DMS153 (cell line): ENCODE measurements at regions not wholly inside any gene's neighbourhood (a gene's known extent, or its start where the extent isn't known, plus 50 kb on each side); places are given as distances from the start of the nearest gene placed in this dataset.
"Not testable (repeated sequence)": the region's sequence is repeated elsewhere in the genome, so short reads cannot be mapped to it uniquely, and the experiment has no call there.

ENCODE experiments used
- DNase-seq: peaks from one replicate; lab custom pipeline; 2025; lab: John Stamatoyannopoulos, UW

DNA sequence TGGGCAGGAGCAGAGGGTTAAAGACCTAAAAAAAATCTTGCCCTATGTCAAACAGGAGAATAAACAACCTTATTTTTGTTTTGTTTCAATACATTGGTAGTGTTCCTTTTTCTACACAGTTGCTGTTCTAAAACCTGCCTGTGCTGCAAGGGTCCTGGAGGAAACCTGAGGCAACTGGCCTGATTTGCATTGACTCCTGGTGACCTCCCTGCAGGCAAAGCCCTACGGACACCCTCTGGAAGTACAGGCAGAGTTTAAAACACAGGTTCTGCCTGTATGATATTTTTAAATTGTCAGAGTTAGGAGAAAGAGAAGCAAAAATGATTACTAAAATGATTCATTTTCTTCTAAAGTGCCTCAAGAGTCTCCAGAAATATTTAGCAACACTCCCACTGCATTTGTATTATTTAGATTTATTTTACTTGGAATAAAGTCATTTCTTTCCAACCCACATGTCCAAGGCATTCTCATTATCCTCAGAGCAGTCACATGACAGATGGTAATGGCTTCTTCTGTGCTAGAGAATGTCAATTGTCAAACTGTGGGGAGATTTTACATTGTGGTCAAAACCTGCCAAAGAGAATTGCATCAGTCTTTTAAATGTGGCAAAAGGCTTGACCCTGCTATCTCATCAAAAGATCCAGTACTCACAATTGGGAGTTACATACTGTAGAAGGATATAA lies 559.6 kb downstream of the CETN3 start:
- DNase-seq = no peak

DNA sequence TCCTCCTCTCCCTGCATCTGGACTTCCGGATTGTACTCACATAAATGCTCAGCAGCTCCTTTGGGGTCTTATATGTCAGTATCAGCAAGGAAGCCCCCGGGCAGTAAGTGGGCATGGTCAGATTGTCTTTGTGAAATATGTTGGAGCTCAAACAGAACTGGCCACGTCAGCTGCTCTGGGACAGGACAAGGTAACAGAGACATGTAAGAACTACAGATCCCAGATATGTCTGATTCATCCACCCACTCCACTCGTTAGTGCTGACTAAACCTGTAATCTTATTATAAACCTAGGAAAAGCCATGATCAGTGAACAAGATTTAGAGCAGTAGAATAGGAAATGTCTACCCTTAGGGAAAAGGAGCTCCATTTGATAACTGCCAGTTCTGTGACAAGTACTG lies 561.8 kb downstream of the CETN3 start:
- DNase-seq = no peak

DNA sequence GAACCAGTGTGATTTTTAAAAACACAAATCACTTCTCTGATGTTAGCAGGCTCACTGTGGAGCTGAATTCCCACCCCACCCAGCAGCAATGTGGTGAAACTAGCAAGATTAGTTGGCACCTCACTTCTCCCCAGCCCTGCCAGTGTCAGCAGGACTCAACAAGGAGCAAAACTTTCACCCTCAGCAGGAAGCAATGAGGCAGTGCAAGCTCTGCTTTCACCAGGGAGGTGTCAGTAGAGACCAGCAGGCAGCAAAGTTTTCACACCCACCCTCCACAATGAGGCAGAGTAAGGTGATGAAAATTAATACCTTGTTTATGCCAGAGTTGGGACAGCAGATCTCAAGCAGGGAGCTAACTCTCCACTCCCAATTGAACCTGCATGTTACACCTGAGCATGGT lies 565.0 kb downstream of the CETN3 start:
- no peak for DNase-seq

DNA sequence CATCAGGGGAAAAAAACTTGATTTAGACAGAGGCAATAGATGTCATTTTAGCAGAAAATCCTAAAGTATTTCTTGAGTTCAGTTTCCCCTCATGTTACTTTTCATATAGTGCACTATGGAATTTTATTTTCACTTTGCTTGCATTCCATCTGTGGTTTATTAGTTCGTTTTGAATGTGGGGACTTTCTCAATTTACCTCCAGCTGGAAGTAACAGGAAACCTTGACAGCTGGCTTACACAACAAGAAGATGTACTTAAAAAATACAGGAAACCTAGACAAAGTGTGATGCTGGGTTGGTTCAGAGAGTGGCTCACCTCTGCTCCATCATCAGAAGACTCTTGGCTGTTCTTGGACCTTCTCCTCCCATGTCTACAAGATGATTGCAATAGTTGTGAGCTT lies 567.0 kb downstream of the CETN3 start:
- no peak for DNase-seq

DNA sequence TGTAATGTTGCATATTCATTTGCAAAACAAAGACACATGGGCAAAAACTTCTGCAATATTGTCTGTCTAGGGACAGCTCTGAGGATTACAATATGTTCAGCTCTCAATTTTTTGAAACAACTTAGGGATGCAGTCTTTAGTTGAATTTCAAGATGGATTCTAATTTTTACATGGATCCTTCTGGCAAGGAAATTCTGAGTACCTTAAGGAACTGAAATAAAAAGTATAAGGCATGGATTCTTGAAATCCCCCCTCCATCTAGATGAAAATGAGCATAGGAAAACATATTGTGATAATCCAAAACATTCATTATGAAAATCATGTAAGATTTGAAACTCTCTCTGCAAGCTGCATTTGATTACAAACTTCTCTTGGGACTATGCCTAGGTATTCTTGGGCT lies 568.6 kb downstream of the CETN3 start:
- DNase-seq = no peak

DNA sequence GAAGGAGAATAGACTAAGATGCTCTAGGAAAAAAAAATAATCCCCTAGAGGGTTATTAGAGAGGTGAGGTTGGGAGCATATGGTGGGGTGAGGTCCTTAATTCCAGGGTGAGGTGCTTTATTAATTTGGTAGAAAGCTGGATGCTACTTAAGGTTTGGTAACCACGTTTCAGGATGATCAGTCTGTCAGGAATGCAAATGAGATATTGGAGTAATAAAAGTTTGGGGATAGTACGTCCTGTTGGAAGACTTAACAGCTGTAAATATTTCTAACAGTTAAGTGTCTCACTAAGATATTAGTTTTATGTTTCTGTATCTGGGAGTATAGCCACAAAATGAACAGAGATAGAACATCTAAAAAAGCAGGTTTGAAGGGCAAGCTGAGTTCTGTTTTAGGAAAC lies 578.9 kb downstream of the CETN3 start:
- DNase-seq = no peak

DNA sequence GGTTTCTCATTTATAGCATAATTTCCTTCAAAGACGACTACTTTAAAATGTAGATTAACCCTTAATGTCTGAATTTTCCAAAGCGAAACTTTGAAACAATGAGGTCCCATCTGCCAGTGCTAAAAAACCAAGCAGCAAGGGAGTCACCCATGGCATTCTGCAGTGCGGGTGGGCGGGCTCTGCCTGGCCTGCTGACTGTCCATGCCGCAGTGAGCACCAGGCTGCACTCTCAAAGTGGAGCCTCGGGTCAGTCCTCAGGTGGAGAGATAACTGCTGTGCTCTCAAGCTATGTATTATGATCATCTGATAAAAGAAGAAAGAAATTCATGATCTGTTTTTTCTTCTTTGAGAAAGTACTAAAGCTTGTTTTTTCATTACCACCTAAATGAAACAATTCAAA lies 581.6 kb downstream of the CETN3 start:
- DNase-seq = no peak

DNA sequence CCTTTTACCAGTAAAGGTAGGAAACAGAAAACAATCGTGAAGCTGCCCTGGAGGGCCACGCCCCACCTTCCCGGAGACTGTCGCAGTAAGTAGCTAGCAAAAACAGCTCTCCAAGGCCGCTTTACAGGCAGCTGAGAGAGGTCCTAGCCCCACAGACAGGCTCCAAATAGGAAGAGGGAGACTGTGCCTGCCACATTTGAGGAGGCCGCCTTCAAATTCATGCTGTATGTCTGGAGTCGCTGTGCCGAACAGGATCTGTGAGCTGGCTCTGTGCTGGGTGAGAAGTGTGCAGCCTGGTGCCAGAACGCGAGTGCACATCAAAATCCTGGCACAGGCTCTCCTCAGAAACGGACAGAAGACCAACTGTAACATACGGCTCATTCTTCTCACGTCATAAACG lies 582.2 kb downstream of the CETN3 start:
- DNase-seq = no peak

DNA sequence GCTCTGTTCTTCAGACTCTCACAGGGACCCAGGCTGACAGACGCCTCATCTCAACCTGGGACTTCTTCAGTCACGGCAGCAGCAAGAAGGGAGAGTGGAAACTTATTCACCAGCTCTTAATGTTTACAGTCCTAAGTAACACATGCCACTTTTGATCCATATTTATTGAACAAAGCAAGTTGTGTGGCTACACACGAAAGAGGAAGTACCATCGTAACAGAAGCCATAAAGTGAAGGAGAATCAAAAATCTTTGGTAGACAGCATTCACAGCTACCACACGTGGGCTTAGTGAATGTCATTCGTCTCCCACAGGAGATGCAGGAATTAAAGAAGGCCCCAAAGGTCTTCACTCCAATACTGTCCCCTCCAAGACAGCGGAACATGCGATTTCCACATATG lies 582.6 kb downstream of the CETN3 start:
- DNase-seq = no peak

DNA sequence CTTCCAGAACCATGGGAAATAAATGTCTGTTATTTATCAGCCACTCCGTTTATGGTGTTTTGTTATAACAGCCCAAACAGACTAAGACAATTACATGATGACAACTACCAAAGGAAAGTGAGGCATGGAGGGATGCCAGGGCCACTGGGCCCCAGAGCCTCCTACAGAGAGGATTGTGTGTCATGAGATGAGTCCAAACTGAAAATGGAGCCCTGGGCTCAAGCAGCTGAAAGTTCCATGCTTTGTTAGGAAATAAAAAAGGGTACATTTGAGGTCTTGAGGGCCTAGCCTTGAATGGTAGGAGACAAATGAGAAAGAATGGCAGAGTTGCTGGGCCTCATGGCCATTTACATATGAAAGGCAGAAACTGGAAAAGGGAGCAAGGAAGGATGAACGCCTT lies 586.5 kb downstream of the CETN3 start:
- no peak for DNase-seq

DNA sequence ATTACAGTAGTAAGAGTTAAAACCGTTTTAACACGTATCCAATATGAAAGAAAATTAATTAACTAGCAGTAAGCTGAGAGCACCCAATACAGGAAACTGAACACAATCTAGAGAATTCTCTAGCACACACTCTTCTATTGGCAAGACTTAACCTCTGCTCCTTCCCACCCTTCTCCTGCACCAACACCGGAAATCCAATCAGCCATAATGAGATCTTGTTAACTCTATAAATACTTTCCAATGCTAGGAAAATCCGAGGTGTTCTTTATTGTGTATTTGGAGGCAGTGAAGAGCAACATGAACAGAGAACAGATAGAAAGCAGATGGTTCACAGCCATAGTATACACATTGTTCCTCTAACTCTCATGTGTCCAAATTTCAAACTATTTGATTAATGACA lies 591.7 kb downstream of the CETN3 start:
- no peak for DNase-seq

DNA sequence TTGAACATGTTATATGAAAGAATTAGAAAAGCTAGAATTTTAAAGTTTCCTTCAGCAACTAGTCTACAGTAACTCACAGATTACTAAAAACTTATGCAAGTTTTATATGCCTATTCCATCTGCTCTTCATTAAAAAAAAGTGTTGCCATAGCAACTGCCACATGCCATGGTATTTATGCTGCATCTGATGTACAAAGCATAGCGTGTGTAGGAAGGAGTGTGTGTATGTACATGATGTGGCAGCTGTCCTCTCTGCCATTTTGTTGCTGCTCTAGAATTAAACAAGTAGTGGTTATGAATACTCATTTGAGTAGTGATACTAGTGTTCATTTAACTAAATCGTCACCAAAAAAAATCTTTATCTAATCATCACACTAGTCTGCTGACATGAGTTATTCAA lies 593.5 kb downstream of the CETN3 start:
- DNase-seq = no peak

DNA sequence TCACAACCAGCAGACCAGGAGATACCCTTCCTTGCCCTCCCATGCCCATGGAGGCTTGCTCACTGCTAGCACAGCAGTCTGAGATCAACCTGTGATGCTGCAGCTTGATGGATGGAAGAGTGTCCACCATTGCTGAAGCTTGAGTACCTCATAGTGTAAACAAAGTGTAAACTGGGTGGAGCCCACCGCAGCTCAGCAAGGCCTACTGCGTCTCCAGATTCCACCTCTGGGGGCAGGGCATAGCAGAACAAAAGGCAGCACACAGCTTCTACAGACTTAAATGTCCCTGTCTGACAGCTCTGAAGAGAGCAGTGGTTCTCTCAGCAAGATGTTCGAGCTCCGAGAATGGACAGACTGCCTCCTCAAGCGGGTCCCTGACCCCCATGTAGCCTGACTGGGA lies 608.8 kb downstream of the CETN3 start:
- not testable (repeated sequence) for DNase-seq

DNA sequence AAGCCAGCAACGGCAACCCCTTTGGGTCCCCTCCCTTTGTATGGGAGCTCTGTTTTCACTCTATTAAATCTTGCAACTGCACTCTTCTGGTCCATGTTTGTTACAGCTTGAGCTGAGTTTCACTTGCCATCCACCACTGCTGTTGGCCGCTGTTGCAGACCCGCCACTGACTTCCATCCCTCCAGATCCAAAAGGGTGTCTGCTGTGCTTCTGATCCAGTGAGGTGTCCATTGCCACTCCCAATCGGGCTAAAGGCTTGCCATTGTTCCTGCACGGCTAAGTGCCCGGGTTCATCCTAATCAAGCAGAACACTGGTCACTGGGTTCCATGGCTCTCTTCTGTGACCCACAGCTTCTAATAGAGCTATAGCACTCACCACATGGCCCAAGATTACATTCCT lies 615.1 kb downstream of the CETN3 start:
- not testable (repeated sequence) for DNase-seq

DNA sequence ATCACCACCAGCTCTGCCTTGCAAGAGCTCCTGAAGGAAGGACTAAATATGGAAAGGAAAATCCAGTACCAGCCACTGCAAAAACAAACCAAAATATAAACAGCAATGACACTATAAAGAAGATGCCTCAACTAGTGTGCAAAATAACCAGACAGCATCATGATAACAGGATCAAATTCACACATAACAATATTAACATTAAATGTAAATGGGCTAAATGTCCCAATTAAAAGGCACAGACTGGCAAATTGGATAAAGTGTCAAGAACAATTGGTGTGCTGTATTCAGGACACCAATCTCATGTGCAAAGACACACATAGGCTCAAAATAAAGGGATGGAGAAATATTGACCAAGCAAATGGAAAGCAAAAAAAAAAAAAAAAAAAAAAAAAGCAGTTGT lies 629.8 kb downstream of the CETN3 start:
- not testable (repeated sequence) for DNase-seq

DNA sequence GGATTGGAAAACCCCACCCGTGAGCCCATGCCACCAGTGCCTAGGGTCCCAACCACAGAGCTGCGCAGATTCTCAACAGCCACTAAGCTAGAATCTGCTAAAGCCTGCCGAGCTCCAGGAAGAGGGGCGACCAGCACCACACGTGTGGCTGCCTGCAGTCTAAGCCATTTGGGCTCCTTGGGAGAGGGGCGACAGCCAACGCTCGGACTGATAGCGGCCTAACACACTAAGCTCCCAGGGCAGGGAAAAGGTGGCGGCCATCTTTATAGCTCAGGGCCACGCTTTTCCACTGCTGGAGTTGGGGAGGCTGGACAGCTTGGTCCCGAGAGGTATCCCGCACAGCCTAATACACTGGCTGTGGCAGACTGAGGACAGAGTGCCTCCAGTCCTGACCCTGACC lies 631.8 kb downstream of the CETN3 start:
- DNase-seq = no peak

DNA sequence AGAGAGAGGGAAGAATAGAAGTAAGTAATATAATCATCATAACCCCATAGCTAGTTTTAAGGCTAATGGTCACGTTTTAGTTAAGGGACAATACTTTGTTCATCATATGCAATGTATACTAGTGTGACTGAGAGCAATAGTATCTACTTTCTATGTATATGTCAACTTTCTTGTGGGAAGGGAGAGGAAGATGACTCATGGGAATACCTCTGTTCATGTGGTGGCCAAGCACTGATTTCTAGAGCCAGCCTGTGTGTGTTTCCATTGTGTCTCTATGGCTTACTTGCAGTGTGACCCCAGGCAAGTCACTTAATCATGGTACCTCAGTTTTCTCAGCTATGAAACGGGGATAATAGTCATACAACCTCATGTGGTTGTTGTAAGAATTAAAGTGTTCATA lies 639.6 kb downstream of the CETN3 start:
- DNase-seq = no peak

DNA sequence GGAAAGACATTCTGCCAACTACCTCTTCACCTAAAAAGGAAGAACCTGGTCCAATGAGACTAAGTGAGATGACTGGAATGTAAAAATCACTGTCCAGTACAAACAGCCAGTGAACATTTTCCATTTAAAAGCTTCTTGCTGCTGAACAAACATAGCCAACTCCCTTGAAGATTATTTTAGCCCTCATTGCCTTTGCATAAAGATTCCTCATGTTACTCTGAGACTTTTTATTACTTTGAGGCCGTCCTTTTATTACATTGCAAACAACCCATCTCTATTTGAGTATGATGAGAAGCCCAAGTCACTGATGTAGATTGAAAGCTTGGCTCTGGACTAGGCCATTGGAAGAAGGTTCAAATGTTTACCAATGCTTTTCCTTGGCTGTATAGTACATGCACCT lies 649.8 kb downstream of the CETN3 start:
- DNase-seq = no peak

DNA sequence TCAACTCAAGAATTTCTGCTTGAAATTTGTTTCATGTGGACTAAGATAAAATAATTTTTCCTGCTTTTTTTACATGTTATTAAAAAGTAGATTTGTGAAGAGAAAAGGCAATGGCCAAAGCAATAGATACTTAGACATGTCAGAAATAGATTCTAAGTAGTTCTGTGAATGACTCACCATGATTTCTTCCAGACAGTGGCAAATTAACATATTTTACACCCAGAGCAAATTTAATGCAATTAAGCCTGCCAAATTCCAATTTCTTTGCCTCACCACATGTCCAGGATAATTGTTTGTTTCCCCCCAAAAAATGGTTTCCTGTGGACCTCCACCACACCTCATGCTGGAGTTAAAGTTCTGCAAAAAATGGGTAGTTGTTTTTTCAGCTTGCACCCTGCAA lies 651.4 kb downstream of the CETN3 start:
- DNase-seq = no peak

DNA sequence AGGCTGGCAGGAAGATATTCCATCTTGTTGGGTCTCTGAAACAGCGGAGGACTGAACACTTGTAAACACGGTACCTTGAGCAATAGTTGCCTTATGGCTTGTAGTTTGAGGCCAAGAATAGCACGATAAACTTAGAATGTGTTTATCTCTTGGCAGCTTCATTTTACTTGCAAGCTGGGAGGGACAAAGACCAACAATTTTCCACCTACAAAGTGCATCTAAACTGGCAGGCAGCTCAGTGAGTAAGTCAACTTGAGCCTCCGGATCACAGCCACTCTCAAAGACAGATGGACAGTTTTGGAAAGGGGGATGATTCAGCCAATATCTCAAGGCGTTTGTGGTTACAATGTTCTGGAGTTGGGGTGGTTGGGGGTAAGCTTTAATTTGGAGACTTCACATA lies 652.6 kb downstream of the CETN3 start:
- no peak for DNase-seq

DNA sequence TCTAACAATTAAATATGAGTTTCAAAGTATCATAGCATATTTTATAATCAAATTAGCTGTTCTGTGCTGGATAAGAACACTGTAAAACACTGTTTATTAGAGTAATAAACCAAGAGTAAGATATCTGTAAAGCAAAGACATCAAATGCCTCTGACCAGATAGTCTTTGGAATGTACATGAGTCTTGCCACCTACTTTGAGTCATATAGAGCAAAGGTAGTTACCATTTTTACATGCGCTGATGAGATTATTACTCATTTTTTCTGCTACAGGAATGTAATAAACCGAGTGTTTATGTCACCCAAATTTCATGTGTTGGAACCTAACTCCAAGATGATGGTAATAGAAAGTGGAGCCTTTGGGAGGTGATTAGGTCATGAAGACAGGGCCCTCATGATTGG lies 654.5 kb downstream of the CETN3 start:
- no peak for DNase-seq

DNA sequence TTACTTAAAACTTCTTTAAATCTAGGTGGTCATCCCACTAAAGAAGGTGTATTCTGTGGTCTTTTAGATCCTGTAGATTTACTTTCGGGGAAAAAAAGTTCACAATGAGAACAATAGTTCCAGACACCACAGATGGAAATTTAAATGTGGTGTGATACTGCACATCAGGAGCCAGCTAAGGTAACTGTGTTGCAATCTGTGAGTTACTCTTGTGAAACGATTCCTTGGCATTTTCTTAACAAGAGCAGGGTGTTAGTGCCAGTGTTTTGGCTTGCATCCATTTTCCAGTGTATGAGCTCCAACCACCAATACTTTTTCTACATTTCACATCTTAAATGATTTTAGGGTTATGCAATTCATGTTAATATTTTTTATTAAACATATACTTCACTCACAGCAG lies 674.5 kb downstream of the CETN3 start:
- no peak for DNase-seq

DNA sequence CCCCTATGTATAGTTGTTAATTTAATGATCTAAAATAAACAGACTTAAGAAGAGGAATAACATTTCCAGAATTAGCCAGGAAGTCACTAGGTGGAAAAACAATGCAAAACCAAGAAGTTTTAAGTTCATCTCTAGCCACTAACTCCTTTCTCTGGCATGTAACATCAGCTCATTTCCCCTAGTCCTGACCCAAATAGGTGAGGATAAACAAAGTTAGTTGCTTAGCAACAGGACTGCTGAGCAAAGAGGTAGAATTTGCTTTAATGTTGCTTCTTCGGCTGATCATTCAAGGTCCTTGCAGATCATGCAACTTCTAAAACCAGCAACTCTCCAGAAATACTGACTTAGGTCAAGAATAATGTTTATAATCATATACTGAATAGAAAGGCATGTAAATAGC lies 675.8 kb downstream of the CETN3 start:
- DNase-seq = no peak

DNA sequence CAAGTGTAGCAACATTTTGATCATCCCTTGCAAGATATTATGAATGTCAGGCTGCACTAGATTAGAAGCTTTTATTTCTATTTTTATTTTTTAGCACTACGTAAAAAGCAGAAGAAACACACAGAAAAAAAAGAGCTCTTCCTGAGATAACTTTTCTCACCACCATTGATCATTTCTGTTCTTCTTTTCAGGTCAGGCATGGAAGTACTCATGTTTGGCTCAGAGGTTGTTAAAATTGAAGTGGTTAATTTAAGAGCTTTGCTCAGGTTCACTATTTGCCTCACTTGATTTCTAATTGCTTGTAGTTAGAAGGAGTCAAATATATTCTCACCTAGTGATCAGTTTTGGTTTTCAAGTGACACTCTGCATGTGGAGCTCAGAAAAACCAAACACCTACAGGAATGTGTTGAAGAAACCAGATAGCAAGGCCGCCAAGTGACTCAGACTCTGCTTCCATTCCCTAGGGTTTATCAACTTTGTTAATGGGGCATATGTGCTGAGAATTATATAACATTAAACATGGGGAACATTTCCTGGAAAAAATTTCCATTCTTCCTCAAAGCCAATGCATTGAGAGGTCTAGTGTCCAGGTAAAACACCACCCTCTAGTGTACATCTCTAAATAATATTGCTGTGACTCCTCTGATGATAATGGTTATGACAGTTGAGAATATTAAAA lies 679.8 kb downstream of the CETN3 start:
- DNase-seq = no peak
